ENCODE measurements at regions not wholly inside any gene's neighbourhood (a gene's known extent, or its start where the extent isn't known, plus 50 kb on each side); places are given as distances from the start of the nearest gene placed in this dataset.

GRCh38 chr5:6829150-6829784 lies 116.0 kb downstream of the TENT4A start:
- peaks cover 13% of the 10 kb centered on the region for H3K9me3 ChIP-seq (ENCODE audit: control insufficient read depth, insufficient read depth, low read length)
- ChIA-PET POLR2A (no interaction called here), CTCF (no interaction called here)
- no peak overlapping the region for H3K4me3 ChIP-seq (ENCODE audit: low read depth, low read length)
- no peak for DNase-seq (ENCODE audit: low read depth, low spot score)
- TF ChIP-seq CTCF (IDR thresholded peaks at IDR 0.05; ENCODE audit: low read depth, low read length): no peak
- H3K27ac ChIP-seq (ENCODE audit: low read depth, low read length): no peak overlapping the region
- no peaks in the 10 kb centered on the region for H3K27me3 ChIP-seq (ENCODE audit: control insufficient read depth, insufficient read depth, low read length)

- TF ChIP-seq CTCF (IDR thresholded peaks at IDR 0.05; ENCODE audit: low read depth, low read length): no peak
- Histone ChIP-seq H3K4me3 (ENCODE audit: low read depth, low read length) (no peak overlapping the region), H3K27ac (ENCODE audit: low read depth, low read length) (no peak overlapping the region), H3K9me3 (ENCODE audit: control insufficient read depth, insufficient read depth, low read length) (peaks cover 13% of the 10 kb centered on the region), H3K27me3 (ENCODE audit: control insufficient read depth, insufficient read depth, low read length) (no peaks in the 10 kb centered on the region)
- no peak for DNase-seq (ENCODE audit: low read depth, low spot score)
- ChIA-PET CTCF (no interaction called here), POLR2A (no interaction called here)
Observed at GRCh38 chr5:6830643-6831239, 117.5 kb downstream of the TENT4A start.

GRCh38 chr5:6831678-6832671 lies 118.7 kb downstream of the TENT4A start:
- no peak for TF ChIP-seq CTCF (IDR thresholded peaks at IDR 0.05; ENCODE audit: low read depth, low read length)
- ChIA-PET CTCF (no interaction called here), POLR2A (no interaction called here)
- Histone ChIP-seq H3K4me3 (ENCODE audit: low read depth, low read length) (no peak overlapping the region), H3K27me3 (ENCODE audit: control insufficient read depth, insufficient read depth, low read length) (no peaks in the 10 kb centered on the region), H3K9me3 (ENCODE audit: control insufficient read depth, insufficient read depth, low read length) (peaks cover 17% of the 10 kb centered on the region), H3K27ac (ENCODE audit: low read depth, low read length) (no peak overlapping the region)
- no peak for DNase-seq (ENCODE audit: low read depth, low spot score)

GRCh38 chr5:6832994-6833393 lies 119.8 kb downstream of the TENT4A start:
- H3K27ac ChIP-seq (ENCODE audit: low read depth, low read length): no peak overlapping the region
- no peak for TF ChIP-seq CTCF (IDR thresholded peaks at IDR 0.05; ENCODE audit: low read depth, low read length)
- CTCF ChIA-PET: no interaction called here
- peaks cover 23% of the 10 kb centered on the region for H3K9me3 ChIP-seq (ENCODE audit: control insufficient read depth, insufficient read depth, low read length)
- POLR2A ChIA-PET: no interaction called here
- DNase-seq (ENCODE audit: low read depth, low spot score): no peak
- H3K4me3 ChIP-seq (ENCODE audit: low read depth, low read length): no peak overlapping the region
- H3K27me3 ChIP-seq (ENCODE audit: control insufficient read depth, insufficient read depth, low read length): no peaks in the 10 kb centered on the region

- POLR2A ChIA-PET: no interaction called here
- peaks cover 23% of the 10 kb centered on the region for H3K9me3 ChIP-seq (ENCODE audit: control insufficient read depth, insufficient read depth, low read length)
- TF ChIP-seq CTCF (IDR thresholded peaks at IDR 0.05; ENCODE audit: low read depth, low read length): no peak
- H3K27me3 ChIP-seq (ENCODE audit: control insufficient read depth, insufficient read depth, low read length): no peaks in the 10 kb centered on the region
- CTCF ChIA-PET: no interaction called here
- DNase-seq (ENCODE audit: low read depth, low spot score): no peak
- H3K4me3 ChIP-seq (ENCODE audit: low read depth, low read length): no peak overlapping the region
- H3K27ac ChIP-seq (ENCODE audit: low read depth, low read length): no peak overlapping the region
Observed at GRCh38 chr5:6833406-6833805, 120.2 kb downstream of the TENT4A start.

Data from AG04450 (cell line).